ENCODE measurements at regions not wholly inside any gene's neighbourhood (a gene's known extent, or its start where the extent isn't known, plus 50 kb on each side); places are given as distances from the start of the nearest gene placed in this dataset.

DNA sequence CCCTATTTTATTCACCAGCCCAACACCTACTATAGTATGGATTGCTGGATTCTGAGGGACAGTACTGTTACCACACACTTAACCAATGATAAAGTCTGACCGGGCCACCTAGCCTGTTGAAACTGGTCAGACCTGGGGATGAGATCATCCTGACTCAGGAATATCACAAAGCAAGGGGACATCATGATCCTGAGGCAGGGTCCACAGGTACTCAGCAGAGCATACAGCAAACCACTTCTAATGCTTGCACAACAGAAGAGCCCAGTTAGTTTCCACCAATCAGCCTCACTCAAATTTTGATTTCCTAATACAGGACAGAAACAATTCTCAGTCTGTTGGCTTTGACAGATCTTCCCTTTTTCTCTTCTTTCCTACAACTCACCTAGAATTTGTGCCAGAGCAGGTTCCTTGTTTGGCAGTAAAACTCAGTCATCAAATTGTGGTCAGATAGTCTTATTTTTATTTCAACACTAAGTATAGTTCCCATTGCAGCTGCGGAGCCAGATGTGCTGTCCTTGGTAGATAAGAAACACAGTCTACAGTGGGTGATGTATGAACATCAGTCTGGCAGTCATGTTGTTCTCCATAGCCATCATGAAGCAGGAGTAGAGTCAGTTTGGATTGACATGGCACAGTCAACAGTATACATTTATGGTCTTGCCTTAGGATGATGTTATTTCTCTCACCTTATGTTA, 90.1 kb upstream of the PRR23C start (continued):
- TF ChIP-seq ZNF696 (CRISPR knock-in tag; conservative IDR thresholded peaks at IDR 0.05) (no peak), CSDE1 (IDR thresholded peaks at IDR 0.05) (no peak), NCOA4 (IDR thresholded peaks at IDR 0.05; ENCODE audit: partially characterized antibody) (no peak), TAL1 (IDR thresholded peaks at IDR 0.05) (peak; percentile 77), SREBF1 (IDR thresholded peaks at IDR 0.05; ENCODE audit: borderline replicate concordance, low read depth, low read length) (no peak), PTBP1 (IDR thresholded peaks at IDR 0.05; ENCODE audit: low read depth, low read length) (no peak), CTBP1 (IDR thresholded peaks at IDR 0.05; ENCODE audit: borderline replicate concordance) (peak; percentile 81), SIX5 (IDR thresholded peaks at IDR 0.05; ENCODE audit: borderline replicate concordance in 1 of 2, insufficient read depth in 1 of 2, low read depth in 1 of 2, low read length in 2 of 2) (no peak), CBX3 (IDR thresholded peaks at IDR 0.05; ENCODE audit: borderline replicate concordance in 1 of 2, low read length in 2 of 2) (peak in 1 of 2 experiments; percentile 62; a peak in 1 of 3 replicates), SMAD4 (CRISPR knock-in tag; conservative IDR thresholded peaks at IDR 0.05) (peak; percentile 65), ZZZ3 (IDR thresholded peaks at IDR 0.05) (no peak), MTA2 (IDR thresholded peaks at IDR 0.05; ENCODE audit: low read depth) (peak; percentile 56; the same call in 1 of the 2 replicates), EP300 (IDR thresholded peaks at IDR 0.05; ENCODE audit: low read length) (peak; percentile 34; the same call in 1 of the 2 replicates), LEF1 (IDR thresholded peaks at IDR 0.05) (no peak), TAF9B (IDR thresholded peaks at IDR 0.05; ENCODE audit: partially characterized antibody) (no peak), ZEB2 (IDR thresholded peaks at IDR 0.05) (0 out of 2 replicates have a peak, but pooled peaks have one; percentile 27), ZNF184 (CRISPR knock-in tag; IDR thresholded peaks at IDR 0.05) (no peak)
- TF ChIP-seq, protein P1, sequence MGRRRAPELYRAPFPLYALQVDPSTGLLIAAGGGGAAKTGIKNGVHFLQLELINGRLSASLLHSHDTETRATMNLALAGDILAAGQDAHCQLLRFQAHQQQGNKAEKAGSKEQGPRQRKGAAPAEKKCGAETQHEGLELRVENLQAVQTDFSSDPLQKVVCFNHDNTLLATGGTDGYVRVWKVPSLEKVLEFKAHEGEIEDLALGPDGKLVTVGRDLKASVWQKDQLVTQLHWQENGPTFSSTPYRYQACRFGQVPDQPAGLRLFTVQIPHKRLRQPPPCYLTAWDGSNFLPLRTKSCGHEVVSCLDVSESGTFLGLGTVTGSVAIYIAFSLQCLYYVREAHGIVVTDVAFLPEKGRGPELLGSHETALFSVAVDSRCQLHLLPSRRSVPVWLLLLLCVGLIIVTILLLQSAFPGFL (CRISPR knock-in tag; IDR thresholded peaks at IDR 0.05): no peak
- TF ChIP-seq, protein P2, sequence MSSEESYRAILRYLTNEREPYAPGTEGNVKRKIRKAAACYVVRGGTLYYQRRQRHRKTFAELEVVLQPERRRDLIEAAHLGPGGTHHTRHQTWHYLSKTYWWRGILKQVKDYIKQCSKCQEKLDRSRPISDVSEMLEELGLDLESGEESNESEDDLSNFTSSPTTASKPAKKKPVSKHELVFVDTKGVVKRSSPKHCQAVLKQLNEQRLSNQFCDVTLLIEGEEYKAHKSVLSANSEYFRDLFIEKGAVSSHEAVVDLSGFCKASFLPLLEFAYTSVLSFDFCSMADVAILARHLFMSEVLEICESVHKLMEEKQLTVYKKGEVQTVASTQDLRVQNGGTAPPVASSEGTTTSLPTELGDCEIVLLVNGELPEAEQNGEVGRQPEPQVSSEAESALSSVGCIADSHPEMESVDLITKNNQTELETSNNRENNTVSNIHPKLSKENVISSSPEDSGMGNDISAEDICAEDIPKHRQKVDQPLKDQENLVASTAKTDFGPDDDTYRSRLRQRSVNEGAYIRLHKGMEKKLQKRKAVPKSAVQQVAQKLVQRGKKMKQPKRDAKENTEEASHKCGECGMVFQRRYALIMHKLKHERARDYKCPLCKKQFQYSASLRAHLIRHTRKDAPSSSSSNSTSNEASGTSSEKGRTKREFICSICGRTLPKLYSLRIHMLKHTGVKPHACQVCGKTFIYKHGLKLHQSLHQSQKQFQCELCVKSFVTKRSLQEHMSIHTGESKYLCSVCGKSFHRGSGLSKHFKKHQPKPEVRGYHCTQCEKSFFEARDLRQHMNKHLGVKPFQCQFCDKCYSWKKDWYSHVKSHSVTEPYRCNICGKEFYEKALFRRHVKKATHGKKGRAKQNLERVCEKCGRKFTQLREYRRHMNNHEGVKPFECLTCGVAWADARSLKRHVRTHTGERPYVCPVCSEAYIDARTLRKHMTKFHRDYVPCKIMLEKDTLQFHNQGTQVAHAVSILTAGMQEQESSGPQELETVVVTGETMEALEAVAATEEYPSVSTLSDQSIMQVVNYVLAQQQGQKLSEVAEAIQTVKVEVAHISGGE (CRISPR knock-in tag; IDR thresholded peaks at IDR 0.05): 0 out of 6 replicates have a peak, but pooled peaks of 1 of the 3 experiments have one; percentile 20
